Colonic mucosa (tissue), 4 donors: ENCODE measurements at regions not wholly inside any gene's neighbourhood (a gene's known extent, or its start where the extent isn't known, plus 50 kb on each side); places are given as distances from the start of the nearest gene placed in this dataset.

ENCODE experiments used
- DNase-seq: peaks from one replicate; pipeline ENCODE4 v3.0.0-alpha.2; 2020
- H3K27ac ChIP-seq: fragments of 200-600 bp; one replicate; pipeline ENCODE4 v1.8.0; 2021
- H3K27me3 ChIP-seq: fragments of 200-600 bp; one replicate; pipeline ENCODE4 v1.8.0; 2021
- H3K36me3 ChIP-seq: fragments of 200-600 bp; one replicate; pipeline ENCODE4 v1.8.0; 2021
- H3K4me1 ChIP-seq: fragments of 200-600 bp; one replicate; pipeline ENCODE4 v1.8.0; 2021; ENCODE audit warnings: mild to moderate bottlenecking
- H3K4me3 ChIP-seq: fragments of 200-600 bp; one replicate; pipeline ENCODE4 v1.8.0; 2021
- H3K9ac ChIP-seq, 2 donors: one replicate each; pipeline ENCODE4 v1.7.0; 2013; ENCODE audit warnings: control low read depth in 2 of 2, low read depth in 2 of 2, low read length in 2 of 2
- H3K9me3 ChIP-seq: fragments of 200-600 bp; one replicate; pipeline ENCODE4 v1.8.0; 2021
- CTCF ChIP-seq: fragments of 200-600 bp; IDR thresholded peaks from one replicate; pipeline ENCODE4 v1.8.0; 2022; ENCODE audit warnings: antibody characterized with exemption, mild to moderate bottlenecking
- intact Hi-C: fragments of 100-400 bp; cut with DNase I; formaldehyde crosslinking; loops from one replicate; pipeline ENCODE4 v1.14.1; 2022
- donor health status: healthy.
- donor health status: DM: no; HTN: no; CAD: no.
- donor health status: DM: no; HTN: no; CAD: no.

- no peak overlapping the region for H3K27ac ChIP-seq
- no peaks in the 10 kb centered on the region for H3K27me3 ChIP-seq
- no peaks in the 10 kb centered on the region for H3K9me3 ChIP-seq
- H3K4me1 ChIP-seq, result no peaks in the 10 kb centered on the region
- TF ChIP-seq CTCF, result no peak
- H3K9ac ChIP-seq, result no peak overlapping the region
- H3K4me3 ChIP-seq, result no peak overlapping the region
- no peaks in the 10 kb centered on the region for H3K36me3 ChIP-seq
- intact Hi-C loops, result no loop called here
- DNase-seq, result no peak
These were observed 114.7 kb upstream of the CXCR4 start for GRCh38 chr2:136232456-136233172.

- Histone ChIP-seq H3K27ac (no peak overlapping the region), H3K36me3 (no peaks in the 10 kb centered on the region), H3K9ac (no peak overlapping the region), H3K4me3 (no peak overlapping the region), H3K4me1 (no peaks in the 10 kb centered on the region), H3K9me3 (no peaks in the 10 kb centered on the region), H3K27me3 (no peaks in the 10 kb centered on the region)
- TF ChIP-seq CTCF, result no peak
- no peak for DNase-seq
- intact Hi-C loops, result no loop called here
These were observed 112.5 kb upstream of the CXCR4 start for GRCh38 chr2:136230464-136230863.

- DNase-seq, result no peak
- Histone ChIP-seq H3K36me3 (no peaks in the 10 kb centered on the region), H3K4me3 (no peak overlapping the region), H3K27ac (no peak overlapping the region), H3K27me3 (no peaks in the 10 kb centered on the region), H3K4me1 (no peaks in the 10 kb centered on the region), H3K9me3 (no peaks in the 10 kb centered on the region), H3K9ac (no peak overlapping the region)
- TF ChIP-seq CTCF, result no peak
- intact Hi-C loops, result no loop called here
These were observed 109.0 kb upstream of the CXCR4 start for GRCh38 chr2:136226903-136227302.

- H3K4me3 ChIP-seq, result no peak overlapping the region
- H3K27ac ChIP-seq, result no peak overlapping the region
- no peak overlapping the region for H3K9ac ChIP-seq
- no peak for TF ChIP-seq CTCF
- no peaks in the 10 kb centered on the region for H3K9me3 ChIP-seq
- H3K27me3 ChIP-seq, result no peaks in the 10 kb centered on the region
- no peak for DNase-seq
- no peaks in the 10 kb centered on the region for H3K36me3 ChIP-seq
- intact Hi-C loops, result no loop called here
- H3K4me1 ChIP-seq, result no peaks in the 10 kb centered on the region
These were observed 108.2 kb upstream of the CXCR4 start for GRCh38 chr2:136225950-136226835.

- H3K27me3 ChIP-seq, result no peaks in the 10 kb centered on the region
- no peaks in the 10 kb centered on the region for H3K4me1 ChIP-seq
- no peaks in the 10 kb centered on the region for H3K9me3 ChIP-seq
- no peak for TF ChIP-seq CTCF
- DNase-seq, result no peak
- H3K27ac ChIP-seq, result no peak overlapping the region
- no peaks in the 10 kb centered on the region for H3K36me3 ChIP-seq
- H3K9ac ChIP-seq, result no peak overlapping the region
- no peak overlapping the region for H3K4me3 ChIP-seq
- intact Hi-C loops, result no loop called here
These were observed 105.3 kb upstream of the CXCR4 start for GRCh38 chr2:136223274-136223673.
